Middle frontal gyrus (tissue), 1 donor: ENCODE measurements at regions not wholly inside any gene's neighbourhood (a gene's known extent, or its start where the extent isn't known, plus 50 kb on each side); places are given as distances from the start of the nearest gene placed in this dataset.
"Not testable (repeated sequence)": the region's sequence is repeated elsewhere in the genome, so short reads cannot be mapped to it uniquely, and the experiment has no call there.

Experiments
- DNase-seq: peaks from one replicate; pipeline ENCODE4 v3.0.0-alpha.2; 2015; ENCODE audit warnings: low spot score; ENCODE audit errors: extremely low spot score

- no peak for DNase-seq
Measured at GRCh38 chr20:19868441-19868840, 110.4 kb downstream of the RIN2 start.

GRCh38 chr20:19872001-19872400, 113.9 kb downstream of the RIN2 start:
- DNase-seq, result no peak

GRCh38 chr20:19874040-19874727, 116.1 kb downstream of the RIN2 start:
- no peak for DNase-seq

- no peak for DNase-seq
Measured at GRCh38 chr20:19875376-19876221, 117.5 kb downstream of the RIN2 start.

GRCh38 chr20:19876828-19877460, 118.9 kb downstream of the RIN2 start:
- DNase-seq, result no peak

- DNase-seq, result not testable (repeated sequence)
Measured at GRCh38 chr20:19879874-19880255, 121.8 kb downstream of the RIN2 start.

- DNase-seq, result no peak
Measured at GRCh38 chr20:19880256-19881079, 122.4 kb downstream of the RIN2 start.

- no peak for DNase-seq
Measured at GRCh38 chr20:19881080-19881840, 123.2 kb downstream of the RIN2 start.

- DNase-seq, result no peak
Measured at GRCh38 chr20:19881990-19882389, 123.9 kb downstream of the RIN2 start.

- no peak for DNase-seq
Measured at GRCh38 chr20:19882446-19882845, 124.4 kb downstream of the RIN2 start.

- no peak for DNase-seq
Measured at GRCh38 chr20:19883501-19883900, 125.4 kb downstream of the RIN2 start.

- no peak for DNase-seq
Measured at GRCh38 chr20:19885594-19885938, 127.5 kb downstream of the RIN2 start.

GRCh38 chr20:19885939-19886660, 128.0 kb downstream of the RIN2 start:
- peak; percentile 56 for DNase-seq

GRCh38 chr20:19886661-19887288, 128.7 kb downstream of the RIN2 start:
- no peak for DNase-seq

- DNase-seq, result no peak
Measured at GRCh38 chr20:19887556-19888268, 129.4 kb upstream of the NAA20 start.

GRCh38 chr20:19888269-19888671, 128.9 kb upstream of the NAA20 start:
- no peak for DNase-seq

- no peak for DNase-seq
Measured at GRCh38 chr20:19889011-19889953, 127.9 kb upstream of the NAA20 start.
